Trophoblast cell (in vitro differentiated cells and primary cell): ENCODE measurements at regions not wholly inside any gene's neighbourhood (a gene's known extent, or its start where the extent isn't known, plus 50 kb on each side); places are given as distances from the start of the nearest gene placed in this dataset.

Source experiments
- DNase-seq, 2 donors: peaks; one replicate each; pipeline ENCODE4 v3.0.0-alpha.2; 2016
- H2AFZ ChIP-seq: 2 replicates; pipeline ENCODE4 v1.6.1; 2013; ENCODE audit warnings: low read length, moderate library complexity, mild to moderate bottlenecking; ENCODE audit not compliant: insufficient read depth, poor library complexity
- H2AK5ac ChIP-seq: 2 replicates; pipeline ENCODE4 v1.6.1; 2013; ENCODE audit warnings: mild to moderate bottlenecking, low read length
- H2BK120ac ChIP-seq: 2 replicates; pipeline ENCODE4 v1.6.1; 2013; ENCODE audit warnings: low read length, mild to moderate bottlenecking, moderate library complexity; ENCODE audit not compliant: insufficient read depth, poor library complexity
- H2BK12ac ChIP-seq: 2 replicates; pipeline ENCODE4 v1.6.1; 2013; ENCODE audit warnings: mild to moderate bottlenecking, low read length, moderate library complexity
- H2BK5ac ChIP-seq: 2 replicates; pipeline ENCODE4 v1.6.1; 2013; ENCODE audit warnings: low read length, low read depth, moderate library complexity, mild to moderate bottlenecking; ENCODE audit not compliant: poor library complexity
- H3K14ac ChIP-seq: 2 replicates; pipeline ENCODE4 v1.6.1; 2013; ENCODE audit warnings: mild to moderate bottlenecking, low read length
- H3K18ac ChIP-seq: 2 replicates; pipeline ENCODE4 v1.6.1; 2013; ENCODE audit warnings: mild to moderate bottlenecking, low read length
- H3K23ac ChIP-seq: 2 replicates; pipeline ENCODE4 v1.6.1; 2013; ENCODE audit warnings: low read length
- H3K27ac ChIP-seq: 2 replicates; pipeline ENCODE4 v1.5.1; 2013; ENCODE audit warnings: low read depth, mild to moderate bottlenecking, inconsistent platforms, low read length, moderate library complexity
- H3K27me3 ChIP-seq: 2 replicates; pipeline ENCODE4 v1.6.1; 2013; ENCODE audit warnings: inconsistent platforms, mild to moderate bottlenecking, low read length, moderate library complexity; ENCODE audit not compliant: insufficient read depth
- H3K36me3 ChIP-seq, 2 experiments: 1 replicate in 1 of 2; 2 replicates in 1 of 2; pipeline ENCODE4 v1.6.1; 2013; ENCODE audit warnings: low read length in 2 of 2, mild to moderate bottlenecking in 2 of 2, moderate library complexity in 1 of 2; ENCODE audit not compliant: insufficient read depth in 2 of 2, control insufficient read depth in 1 of 2
- H3K4ac ChIP-seq: 2 replicates; pipeline ENCODE4 v1.6.1; 2013; ENCODE audit warnings: low read depth, mild to moderate bottlenecking, low read length, moderate library complexity
- H3K4me1 ChIP-seq, 2 experiments: 1 replicate in 1 of 2; 2 replicates in 1 of 2; pipeline ENCODE4 v1.6.1; 2013; ENCODE audit warnings: low read length in 2 of 2, mild to moderate bottlenecking in 2 of 2, moderate library complexity in 1 of 2; ENCODE audit not compliant: insufficient read depth in 2 of 2, control insufficient read depth in 1 of 2
- H3K4me2 ChIP-seq: 2 replicates; pipeline ENCODE4 v1.6.1; 2013; ENCODE audit warnings: inconsistent platforms, mild to moderate bottlenecking, low read length, moderate library complexity
- H3K4me3 ChIP-seq: 2 replicates; pipeline ENCODE4 v1.5.1; 2013; ENCODE audit warnings: mild to moderate bottlenecking, low read depth, low read length, inconsistent platforms
- H3K79me1 ChIP-seq: one replicate; pipeline ENCODE4 v1.6.1; 2013; ENCODE audit warnings: low read length
- H3K79me2 ChIP-seq: 2 replicates; pipeline ENCODE4 v1.6.1; 2013; ENCODE audit warnings: low read length, mild to moderate bottlenecking; ENCODE audit not compliant: control insufficient read depth, insufficient read depth, poor library complexity
- H3K9ac ChIP-seq: 2 replicates; pipeline ENCODE4 v1.6.1; 2013; ENCODE audit warnings: mild to moderate bottlenecking, low read length
- H3K9me3 ChIP-seq: 2 replicates; pipeline ENCODE4 v1.6.1; 2013; ENCODE audit warnings: low read depth, mild to moderate bottlenecking, control low read depth, inconsistent platforms, low read length; ENCODE audit not compliant: insufficient read depth
- H4K12ac ChIP-seq: 2 replicates; pipeline ENCODE4 v1.6.1; 2013; ENCODE audit warnings: low read depth, mild to moderate bottlenecking, low read length, moderate library complexity
- H4K8ac ChIP-seq: 2 replicates; pipeline ENCODE4 v1.6.1; 2013; ENCODE audit warnings: low read depth, mild to moderate bottlenecking, low read length, moderate library complexity
- H4K91ac ChIP-seq: one replicate; pipeline ENCODE4 v1.6.1; 2013; ENCODE audit warnings: low read depth, mild to moderate bottlenecking, low read length, moderate library complexity
- WGBS: extraction: QIAGEN DNeasy Blood & Tissue Kit; methylation state at CpG from one replicate; pipeline ENCODE4 v1.1.7; 2013; ENCODE audit warnings: missing lambda C conversion rate; ENCODE audit not compliant: insufficient read length, insufficient coverage; ENCODE audit errors: extremely low coverage; 5-methylcytosine and 5-hydroxymethylcytosine counted together

GRCh38 chrX:109918753-109919152 lies 84.2 kb upstream of the TMEM164 start:
- H4K8ac ChIP-seq, result no peak overlapping the region
- no peaks in the 10 kb centered on the region for H3K79me2 ChIP-seq
- H3K4ac ChIP-seq, result no peak overlapping the region
- no peak overlapping the region for H3K4me3 ChIP-seq
- no peak overlapping the region for H2AFZ ChIP-seq
- no peaks in the 10 kb centered on the region for H3K79me1 ChIP-seq
- no peak overlapping the region for H4K91ac ChIP-seq
- no peak overlapping the region for H3K27ac ChIP-seq
- no peak overlapping the region for H3K4me2 ChIP-seq
- H3K9ac ChIP-seq, result no peak overlapping the region
- no peaks in the 10 kb centered on the region for H3K36me3 ChIP-seq
- H4K12ac ChIP-seq, result no peak overlapping the region
- H3K18ac ChIP-seq, result no peak overlapping the region
- WGBS, result no CpG with 5 or more reads among the region's 1 CpG
- H3K23ac ChIP-seq, result no peak overlapping the region
- H3K14ac ChIP-seq, result no peak overlapping the region
- no peaks in the 10 kb centered on the region for H3K4me1 ChIP-seq
- no peak overlapping the region for H2BK5ac ChIP-seq
- no peaks in the 10 kb centered on the region for H3K27me3 ChIP-seq
- DNase-seq, result no peak
- no peak overlapping the region for H2BK120ac ChIP-seq
- H2BK12ac ChIP-seq, result no peak overlapping the region
- no peak overlapping the region for H2AK5ac ChIP-seq
- H3K9me3 ChIP-seq, result no peaks in the 10 kb centered on the region

- Histone ChIP-seq H4K8ac (no peak overlapping the region), H3K4me3 (no peak overlapping the region), H3K27me3 (no peaks in the 10 kb centered on the region), H3K27ac (no peak overlapping the region), H3K4me1 (peaks cover 0 to 3% of the 10 kb centered on the region in 2 experiments), H3K4me2 (no peak overlapping the region), H2AK5ac (no peak overlapping the region), H4K91ac (no peak overlapping the region), H3K9ac (no peak overlapping the region), H2AFZ (no peak overlapping the region), H3K23ac (no peak overlapping the region), H3K9me3 (no peaks in the 10 kb centered on the region), H2BK12ac (no peak overlapping the region), H2BK5ac (no peak overlapping the region), H4K12ac (no peak overlapping the region), H3K79me2 (no peaks in the 10 kb centered on the region), H3K14ac (no peak overlapping the region), H3K36me3 (no peaks in the 10 kb centered on the region), H3K18ac (no peak overlapping the region), H3K79me1 (no peaks in the 10 kb centered on the region), H2BK120ac (no peak overlapping the region), H3K4ac (no peak overlapping the region)
- no CpG with 5 or more reads among the region's 4 CpGs for WGBS
- no peak for DNase-seq
Measured at GRCh38 chrX:109920325-109920724, 82.6 kb upstream of the TMEM164 start.

GRCh38 chrX:109920868-109921267 lies 82.0 kb upstream of the TMEM164 start:
- Histone ChIP-seq H3K4me1 (peaks cover 0 to 3% of the 10 kb centered on the region in 2 experiments), H3K36me3 (no peaks in the 10 kb centered on the region), H3K18ac (no peak overlapping the region), H3K9ac (no peak overlapping the region), H2AK5ac (no peak overlapping the region), H3K9me3 (no peaks in the 10 kb centered on the region), H3K79me1 (no peaks in the 10 kb centered on the region), H3K27ac (no peak overlapping the region), H3K4ac (no peak overlapping the region), H2BK12ac (no peak overlapping the region), H2AFZ (no peak overlapping the region), H4K8ac (no peak overlapping the region), H3K4me3 (no peak overlapping the region), H3K79me2 (no peaks in the 10 kb centered on the region), H3K4me2 (no peak overlapping the region), H4K91ac (no peak overlapping the region), H3K23ac (no peak overlapping the region), H3K14ac (no peak overlapping the region), H4K12ac (no peak overlapping the region), H3K27me3 (no peaks in the 10 kb centered on the region), H2BK5ac (no peak overlapping the region), H2BK120ac (no peak overlapping the region)
- no peak for DNase-seq
- WGBS, result no CpG with 5 or more reads among the region's 2 CpGs

- H2BK120ac ChIP-seq, result no peak overlapping the region
- no peak overlapping the region for H4K8ac ChIP-seq
- no peaks in the 10 kb centered on the region for H3K27me3 ChIP-seq
- no peak overlapping the region for H4K12ac ChIP-seq
- no peak overlapping the region for H3K4ac ChIP-seq
- H3K14ac ChIP-seq, result no peak overlapping the region
- no peak overlapping the region for H3K27ac ChIP-seq
- no peak overlapping the region for H2BK5ac ChIP-seq
- H3K4me2 ChIP-seq, result no peak overlapping the region
- H3K36me3 ChIP-seq, result no peaks in the 10 kb centered on the region
- H4K91ac ChIP-seq, result no peak overlapping the region
- H3K4me1 ChIP-seq, result peaks cover 0 to 3% of the 10 kb centered on the region in 2 experiments
- no peak overlapping the region for H2BK12ac ChIP-seq
- no peak overlapping the region for H3K23ac ChIP-seq
- H2AFZ ChIP-seq, result no peak overlapping the region
- H3K79me2 ChIP-seq, result no peaks in the 10 kb centered on the region
- no peak for DNase-seq
- H3K79me1 ChIP-seq, result no peaks in the 10 kb centered on the region
- no peak overlapping the region for H3K9ac ChIP-seq
- WGBS, result no CpG with 5 or more reads among the region's 2 CpGs
- no peak overlapping the region for H3K4me3 ChIP-seq
- no peak overlapping the region for H2AK5ac ChIP-seq
- H3K9me3 ChIP-seq, result no peaks in the 10 kb centered on the region
- H3K18ac ChIP-seq, result no peak overlapping the region
Measured at GRCh38 chrX:109922190-109922589, 80.7 kb upstream of the TMEM164 start.
